Fibroblast of lung (primary cell): ENCODE measurements at regions not wholly inside any gene's neighbourhood (a gene's known extent, or its start where the extent isn't known, plus 50 kb on each side); places are given as distances from the start of the nearest gene placed in this dataset.

Experiments
- EZH2 ChIP-seq: IDR thresholded peaks from 2 replicates; pipeline ENCODE4 v1.5.1; 2012; ENCODE audit warnings: low read length, control low read depth, mild to moderate bottlenecking; ENCODE audit errors: missing control alignments
- TF ChIP-seq, protein P1 (sequence below), 2 donors: IDR thresholded peaks in 1 of 2; conservative IDR thresholded peaks in 1 of 2; 1 replicate in 1 of 2; 2 replicates in 1 of 2; pipeline ENCODE4 v1.5.1; 2011 to 2012; ENCODE audit warnings: low read length in 2 of 2, control low read depth in 1 of 2, inconsistent platforms in 1 of 2, low read depth in 1 of 2, mild to moderate bottlenecking in 1 of 2

- TF ChIP-seq, protein P1, sequence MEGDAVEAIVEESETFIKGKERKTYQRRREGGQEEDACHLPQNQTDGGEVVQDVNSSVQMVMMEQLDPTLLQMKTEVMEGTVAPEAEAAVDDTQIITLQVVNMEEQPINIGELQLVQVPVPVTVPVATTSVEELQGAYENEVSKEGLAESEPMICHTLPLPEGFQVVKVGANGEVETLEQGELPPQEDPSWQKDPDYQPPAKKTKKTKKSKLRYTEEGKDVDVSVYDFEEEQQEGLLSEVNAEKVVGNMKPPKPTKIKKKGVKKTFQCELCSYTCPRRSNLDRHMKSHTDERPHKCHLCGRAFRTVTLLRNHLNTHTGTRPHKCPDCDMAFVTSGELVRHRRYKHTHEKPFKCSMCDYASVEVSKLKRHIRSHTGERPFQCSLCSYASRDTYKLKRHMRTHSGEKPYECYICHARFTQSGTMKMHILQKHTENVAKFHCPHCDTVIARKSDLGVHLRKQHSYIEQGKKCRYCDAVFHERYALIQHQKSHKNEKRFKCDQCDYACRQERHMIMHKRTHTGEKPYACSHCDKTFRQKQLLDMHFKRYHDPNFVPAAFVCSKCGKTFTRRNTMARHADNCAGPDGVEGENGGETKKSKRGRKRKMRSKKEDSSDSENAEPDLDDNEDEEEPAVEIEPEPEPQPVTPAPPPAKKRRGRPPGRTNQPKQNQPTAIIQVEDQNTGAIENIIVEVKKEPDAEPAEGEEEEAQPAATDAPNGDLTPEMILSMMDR (conservative IDR thresholded peaks at IDR 0.05 in 1 of 2, IDR thresholded peaks at IDR 0.05 in 1 of 2; ENCODE audit: low read depth in 1 of 2, low read length in 2 of 2), result no peak
- no peak for TF ChIP-seq EZH2
These were observed 128.3 kb downstream of the YIPF5 start for GRCh38 chr5:144042156-144042555.
